IPS-18c (cell line): ENCODE measurements at regions not wholly inside any gene's neighbourhood (a gene's known extent, or its start where the extent isn't known, plus 50 kb on each side); places are given as distances from the start of the nearest gene placed in this dataset.

Source experiments
- H3K4me3 ChIP-seq: 2 replicates; pipeline ENCODE4 v1.7.0; 2013; ENCODE audit warnings: low read depth, mild to moderate bottlenecking, low read length, moderate library complexity; ENCODE audit not compliant: insufficient read depth
- H3K9me3 ChIP-seq: one replicate; pipeline ENCODE4 v1.6.1; 2013; ENCODE audit warnings: mild to moderate bottlenecking, low read length, moderate library complexity; ENCODE audit not compliant: control insufficient read depth, insufficient read depth

DNA sequence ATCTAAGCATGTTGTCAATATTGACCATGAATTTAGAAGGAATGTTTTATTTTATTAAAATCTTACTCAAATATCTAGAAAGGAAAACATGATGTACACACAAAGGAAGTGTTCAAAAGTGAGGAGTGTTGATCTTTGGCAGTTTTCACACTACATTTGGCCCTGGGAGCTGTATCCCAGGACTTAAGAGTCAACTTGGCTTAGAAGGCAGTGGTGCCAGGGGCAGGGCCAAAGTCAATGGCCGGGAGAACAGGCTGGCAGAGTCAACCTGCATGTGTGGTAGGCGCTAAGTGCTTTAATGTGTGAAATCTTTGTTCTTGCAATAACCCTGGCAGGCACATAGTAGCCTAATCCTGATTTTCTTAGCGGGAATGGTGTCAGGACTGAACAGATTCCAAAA, 228.4 kb downstream of the TENT4A start:
- H3K4me3 ChIP-seq: no peak overlapping the region
- no peaks in the 10 kb centered on the region for H3K9me3 ChIP-seq

DNA sequence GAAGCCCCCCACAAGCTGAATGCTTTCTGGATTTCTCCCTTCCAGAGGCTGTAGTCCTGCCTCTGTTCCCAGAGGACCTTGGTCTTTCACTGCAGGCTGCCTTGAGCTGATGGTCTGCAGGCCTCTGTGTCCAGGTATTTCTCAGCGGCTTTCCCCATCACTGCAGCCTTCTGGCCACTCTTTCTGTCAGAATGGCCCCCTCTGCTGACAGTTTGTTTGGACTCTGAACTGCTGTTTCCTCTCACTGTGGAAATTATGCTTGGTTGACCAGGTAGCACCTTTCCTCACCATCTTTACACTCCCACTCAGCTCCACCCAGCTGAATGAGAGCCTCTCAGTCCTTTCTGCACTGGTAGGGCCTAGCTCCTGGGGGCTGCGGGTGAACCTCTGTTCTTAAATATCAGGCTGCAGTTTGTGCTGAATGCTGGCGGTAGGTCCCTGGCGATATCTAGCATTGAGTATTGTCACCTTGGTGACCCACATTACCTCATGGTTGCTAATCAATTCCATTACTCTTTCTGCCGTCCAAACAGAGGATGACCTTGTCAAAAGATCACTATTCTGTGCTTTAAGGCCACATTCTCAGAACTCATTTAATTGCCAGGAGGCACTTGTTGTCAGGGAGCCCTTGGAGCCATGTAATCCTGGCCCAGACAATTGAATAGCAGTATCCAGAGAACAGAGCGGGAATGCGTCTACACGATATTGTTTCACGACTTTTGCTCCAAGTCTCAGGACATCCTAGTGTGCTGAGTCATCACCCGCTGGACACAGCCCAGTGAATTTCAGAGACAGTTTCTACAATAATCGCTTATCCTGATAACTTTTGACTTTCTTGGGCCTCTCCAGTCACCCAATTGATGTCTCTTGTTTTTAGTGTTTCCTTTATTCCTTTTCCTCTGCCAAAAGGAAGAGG, 230.2 kb downstream of the TENT4A start:
- H3K9me3 ChIP-seq: no peaks in the 10 kb centered on the region
- H3K4me3 ChIP-seq: no peak overlapping the region

DNA sequence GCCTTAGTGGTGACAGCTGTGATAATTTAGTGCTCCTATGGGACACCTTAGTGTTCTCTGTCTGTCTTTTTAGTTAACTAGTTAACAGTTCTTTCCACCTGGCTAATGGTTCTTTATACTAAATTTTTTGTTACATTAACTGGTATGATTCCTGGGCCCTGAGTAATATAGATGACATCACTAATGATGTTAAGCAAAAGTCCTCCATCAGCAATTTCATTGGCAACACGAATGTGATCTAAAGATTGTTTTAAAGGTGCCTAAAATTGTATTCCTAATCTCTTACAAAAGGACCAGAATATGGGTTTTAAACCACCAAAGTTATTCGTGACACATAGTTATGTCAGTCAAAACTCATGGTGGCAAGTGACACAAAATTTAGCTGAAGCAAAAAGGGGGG, 235.3 kb downstream of the TENT4A start:
- Histone ChIP-seq H3K4me3 (no peak overlapping the region), H3K9me3 (no peaks in the 10 kb centered on the region)

DNA sequence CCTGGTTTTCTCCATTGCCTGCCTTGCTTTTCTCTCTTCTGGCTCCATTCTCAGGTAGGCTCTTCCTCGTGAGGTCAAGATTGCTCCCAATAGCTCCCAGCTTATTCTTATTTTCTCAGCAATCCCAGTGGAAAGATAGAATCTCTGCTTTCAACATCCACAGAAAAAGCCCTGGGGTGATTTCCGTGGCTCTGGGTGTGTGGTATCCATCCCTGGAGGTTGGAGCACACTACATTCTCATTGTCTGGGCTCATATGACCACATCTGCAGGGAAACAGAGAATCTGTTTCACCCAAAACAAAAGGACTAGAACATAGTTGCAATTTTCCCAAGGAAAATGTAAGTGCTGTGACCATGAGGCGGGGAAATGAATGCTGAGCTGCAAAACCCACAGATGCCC, 236.0 kb downstream of the TENT4A start:
- H3K4me3 ChIP-seq: no peak overlapping the region
- H3K9me3 ChIP-seq: no peaks in the 10 kb centered on the region

DNA sequence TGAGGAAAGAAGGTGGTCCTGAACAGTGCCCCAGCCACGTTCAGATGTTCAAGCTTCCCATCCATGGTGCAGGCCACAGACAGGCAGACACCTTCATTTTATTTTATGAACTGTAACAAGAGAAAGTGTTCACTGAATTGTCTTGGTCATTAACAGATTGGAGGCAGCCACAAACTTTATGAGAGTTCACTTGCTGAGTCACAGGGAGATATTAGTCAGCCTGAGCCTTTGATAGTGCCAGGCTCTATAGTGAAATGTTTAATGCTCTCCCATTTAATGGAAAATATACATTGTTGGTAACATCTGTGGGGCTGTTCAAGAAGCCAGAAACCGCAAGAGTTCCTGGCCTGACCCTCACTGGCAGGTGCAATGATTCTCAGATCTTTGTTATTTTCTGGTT, 237.0 kb downstream of the TENT4A start:
- Histone ChIP-seq H3K9me3 (no peaks in the 10 kb centered on the region), H3K4me3 (no peak overlapping the region)

DNA sequence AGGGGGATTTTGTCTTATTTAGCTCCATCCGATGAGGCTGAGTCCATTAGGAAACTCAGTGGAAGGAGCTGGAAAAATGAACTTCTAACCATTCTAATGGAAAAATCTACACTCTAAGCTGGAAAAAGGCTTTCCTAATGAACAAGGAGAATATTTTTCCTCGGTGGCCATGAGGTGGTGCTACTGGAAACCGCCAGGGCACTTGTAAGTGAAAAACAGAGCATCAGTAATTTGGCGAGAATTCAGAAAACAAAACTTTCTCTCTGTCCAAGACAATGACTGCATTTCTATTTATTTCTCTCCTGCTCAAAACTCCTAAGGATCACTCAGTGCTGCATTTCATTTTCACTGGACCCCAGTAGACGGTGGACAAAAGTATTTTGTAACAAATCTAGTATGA, 237.6 kb downstream of the TENT4A start:
- no peak overlapping the region for H3K4me3 ChIP-seq
- no peaks in the 10 kb centered on the region for H3K9me3 ChIP-seq

DNA sequence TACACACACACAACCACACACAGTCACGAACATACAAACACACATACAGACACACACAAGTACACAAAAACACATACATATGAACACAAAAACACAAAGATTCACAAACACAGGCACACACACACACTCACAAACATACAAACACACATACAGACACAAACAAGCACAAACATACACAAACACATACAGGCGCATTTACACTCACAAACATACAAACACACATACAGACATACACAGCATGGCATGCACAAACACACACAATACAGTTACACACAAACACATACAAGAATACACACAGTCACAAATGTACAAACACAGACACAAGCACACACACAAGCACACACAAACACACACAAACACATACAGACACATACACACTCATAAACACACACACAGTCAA, 247.9 kb downstream of the TENT4A start:
- no peak overlapping the region for H3K4me3 ChIP-seq

DNA sequence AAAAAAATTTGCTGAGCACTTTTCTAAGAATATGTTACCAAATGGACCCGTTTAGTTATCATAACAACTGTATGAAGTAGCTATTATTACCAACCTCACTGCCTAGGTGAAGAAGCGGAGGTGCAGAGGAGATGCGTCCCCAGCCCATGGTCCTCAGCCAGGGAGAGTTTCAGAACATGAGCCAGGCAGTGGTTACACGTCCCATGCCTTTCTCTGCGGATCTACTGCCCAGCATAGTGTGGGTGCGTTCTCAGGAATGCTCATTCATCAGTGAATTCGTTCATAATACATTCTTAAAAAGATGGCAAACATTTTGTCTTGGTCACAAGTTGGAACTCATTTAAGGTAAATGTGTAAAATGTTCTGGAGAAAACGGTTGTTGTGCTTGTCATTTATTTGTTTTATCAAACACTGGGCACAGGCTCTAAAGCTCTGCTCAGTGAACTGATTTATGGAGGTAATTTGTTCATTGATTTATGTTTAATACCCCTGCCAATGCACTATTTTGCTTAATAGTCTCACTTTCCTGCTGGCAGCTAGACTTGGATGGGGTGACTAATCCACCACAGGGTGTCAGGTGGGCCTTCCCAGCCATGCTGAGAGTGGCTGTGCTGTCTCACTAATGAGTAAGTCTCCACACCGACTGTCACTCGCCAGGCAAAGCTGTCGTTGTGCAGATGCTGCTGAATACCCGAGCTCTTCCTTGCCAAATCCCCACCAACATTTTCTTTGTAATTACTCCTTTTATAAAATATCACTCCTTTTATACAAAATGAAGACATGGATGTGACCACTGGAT, 248.8 kb downstream of the TENT4A start:
- Histone ChIP-seq H3K4me3 (no peak overlapping the region), H3K9me3 (no peaks in the 10 kb centered on the region)

More for the DNA sequence above, 247.9 kb downstream of the TENT4A start:
- H3K9me3 ChIP-seq: no peaks in the 10 kb centered on the region

DNA sequence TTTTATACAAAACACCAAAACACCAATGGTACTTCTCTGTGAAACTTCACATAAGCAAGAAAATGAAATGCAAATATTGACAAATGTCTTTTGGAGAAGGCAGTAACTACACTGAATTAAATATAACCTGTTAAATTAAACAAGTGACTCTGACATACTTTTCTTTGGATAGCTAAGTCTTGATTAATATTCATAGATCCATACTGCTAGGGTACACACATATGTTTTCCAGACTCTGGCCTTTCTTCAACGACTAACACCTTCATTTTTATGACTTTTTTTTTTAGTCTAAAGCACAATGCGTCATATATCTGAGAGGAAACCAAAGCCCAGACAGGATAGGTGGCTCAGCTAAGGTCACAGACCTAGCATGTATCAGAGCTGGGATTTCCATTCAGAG, 263.7 kb downstream of the TENT4A start:
- no peak overlapping the region for H3K4me3 ChIP-seq
- peaks cover 2% of the 10 kb centered on the region for H3K9me3 ChIP-seq

DNA sequence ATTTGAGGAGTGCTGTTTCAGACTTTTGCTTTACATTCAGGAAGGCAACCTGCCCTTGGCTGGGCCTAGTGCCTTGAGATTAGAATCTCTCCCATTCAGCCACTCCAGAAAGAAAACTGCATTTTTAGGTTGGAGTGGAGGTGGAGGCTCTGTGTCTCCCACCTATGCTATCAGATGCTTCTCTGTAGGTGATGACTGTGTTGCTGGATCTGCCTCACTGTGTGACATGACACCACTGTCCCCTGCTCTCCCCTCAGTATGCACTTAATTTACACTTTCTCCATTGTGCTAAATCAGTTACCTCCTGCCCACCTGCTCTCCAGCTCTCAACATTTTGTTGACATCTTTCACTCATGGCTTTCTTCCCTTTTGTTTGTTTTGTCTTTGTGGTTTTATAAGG, 265.8 kb downstream of the TENT4A start:
- Histone ChIP-seq H3K9me3 (peaks cover 6% of the 10 kb centered on the region), H3K4me3 (no peak overlapping the region)

DNA sequence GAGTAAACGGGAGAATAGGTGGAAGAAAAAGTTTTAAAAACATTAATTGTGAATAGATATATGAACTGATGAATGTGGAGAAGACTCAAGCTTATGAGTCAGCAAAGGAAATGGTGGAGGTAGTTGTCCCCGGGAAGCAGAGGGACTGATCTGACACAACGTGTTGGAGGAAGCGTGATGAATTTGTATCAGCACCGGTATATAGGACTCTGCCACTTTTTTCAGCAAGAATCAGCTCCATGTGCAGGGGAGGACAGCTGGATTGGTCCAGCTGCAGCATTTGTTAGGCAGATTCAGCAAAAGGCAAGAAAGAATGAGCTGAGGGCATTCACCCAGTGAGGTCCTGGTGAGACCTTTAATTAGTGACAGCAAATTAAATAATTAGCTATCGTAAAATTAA, 276.0 kb downstream of the TENT4A start:
- H3K9me3 ChIP-seq: no peaks in the 10 kb centered on the region
- no peak overlapping the region for H3K4me3 ChIP-seq

DNA sequence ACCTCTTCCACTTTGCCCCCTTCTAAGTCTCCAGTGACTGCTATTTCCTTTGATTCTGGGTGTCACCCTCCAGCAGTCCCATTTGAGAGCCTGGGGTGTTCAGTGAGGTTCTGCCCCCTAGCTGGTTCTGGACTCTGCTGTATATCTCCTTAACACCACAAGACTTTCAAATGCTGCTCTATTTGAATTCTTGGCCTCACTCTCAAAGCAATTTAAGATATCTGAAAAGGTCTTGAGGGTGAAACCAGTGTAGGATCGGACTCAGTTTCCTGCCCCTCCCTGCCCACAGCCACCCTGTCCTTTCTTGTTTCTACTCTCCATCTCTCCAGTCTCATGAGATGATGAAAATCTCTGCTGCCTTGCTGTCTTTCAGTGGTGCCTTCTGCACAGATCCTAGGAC, 280.9 kb downstream of the TENT4A start:
- H3K4me3 ChIP-seq: no peak overlapping the region
- no peaks in the 10 kb centered on the region for H3K9me3 ChIP-seq

DNA sequence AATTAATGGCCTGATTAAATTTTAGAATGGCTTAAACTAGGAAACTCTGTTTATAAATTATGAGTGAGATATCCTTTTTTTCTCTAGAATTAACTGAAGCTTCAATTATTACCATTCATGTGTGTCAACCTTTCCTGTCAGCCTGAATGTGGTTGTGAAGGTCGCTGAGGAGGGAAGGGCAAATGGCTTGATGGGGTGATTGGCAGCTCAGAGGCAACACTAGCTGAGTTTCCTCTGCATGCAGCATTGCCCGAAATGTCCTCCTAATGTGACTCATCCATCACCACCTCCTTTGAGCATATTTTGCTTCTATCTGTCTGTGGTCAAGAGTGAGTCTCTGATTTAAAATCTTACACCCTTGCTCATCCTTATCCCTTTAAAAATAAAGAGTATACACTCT, 281.9 kb downstream of the TENT4A start:
- Histone ChIP-seq H3K4me3 (no peak overlapping the region), H3K9me3 (no peaks in the 10 kb centered on the region)

DNA sequence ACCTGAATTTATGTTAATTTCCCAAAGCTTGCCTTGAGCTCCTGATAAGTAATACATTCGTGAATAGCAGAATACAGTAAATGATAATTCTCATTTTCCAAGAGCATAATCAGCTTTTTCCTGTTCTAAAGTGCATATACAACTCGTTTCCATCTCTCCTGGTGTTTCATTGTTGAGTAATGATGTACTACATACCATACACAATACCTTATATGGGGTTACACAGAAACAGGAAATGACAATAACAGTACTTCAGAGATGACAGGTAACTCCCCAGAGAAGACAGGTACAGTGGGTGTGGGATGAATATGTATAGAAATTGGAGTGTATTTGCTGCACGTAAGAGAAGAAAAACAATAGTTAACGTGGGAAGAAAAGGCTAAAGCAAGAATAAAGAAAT, 287.1 kb downstream of the TENT4A start:
- no peak overlapping the region for H3K4me3 ChIP-seq
- H3K9me3 ChIP-seq: no peaks in the 10 kb centered on the region

DNA sequence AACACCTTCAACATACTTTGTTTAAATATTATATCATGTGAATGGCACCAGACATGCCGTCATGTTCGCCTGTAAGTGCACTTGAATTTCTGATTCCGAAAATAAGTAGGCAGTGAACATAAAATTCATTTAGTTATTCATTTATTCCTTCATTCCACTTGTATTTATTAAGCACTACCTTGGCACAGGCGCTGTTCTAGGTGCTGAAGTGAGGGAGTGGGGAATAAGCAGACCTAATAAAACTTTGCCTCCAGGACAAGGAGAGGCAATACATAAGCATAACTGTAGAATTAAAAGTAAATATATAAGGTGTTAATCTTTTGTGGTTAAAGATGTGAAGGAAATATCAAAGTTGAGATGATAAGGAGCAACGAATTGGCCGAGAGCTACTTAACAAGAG, 297.4 kb downstream of the TENT4A start:
- no peaks in the 10 kb centered on the region for H3K9me3 ChIP-seq
- no peak overlapping the region for H3K4me3 ChIP-seq

DNA sequence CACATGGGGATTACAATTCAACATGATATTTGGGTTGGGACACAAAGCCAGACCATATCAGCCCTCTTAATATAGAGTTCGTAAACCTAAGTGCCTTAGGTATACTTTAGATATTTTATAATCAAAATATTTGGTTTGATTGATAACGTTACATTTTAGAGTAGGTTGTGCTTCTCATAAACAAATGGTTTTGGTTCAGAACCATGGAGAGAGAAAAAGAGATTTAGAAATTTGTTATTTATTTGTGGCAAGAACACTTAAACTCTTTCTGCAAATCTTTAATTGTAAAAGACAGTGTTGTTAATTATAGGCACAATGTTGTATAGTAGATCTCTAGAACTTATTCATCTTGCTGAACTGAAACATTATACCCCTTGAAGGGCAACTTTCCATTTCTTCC, 298.8 kb downstream of the TENT4A start:
- no peak overlapping the region for H3K4me3 ChIP-seq
- no peaks in the 10 kb centered on the region for H3K9me3 ChIP-seq

DNA sequence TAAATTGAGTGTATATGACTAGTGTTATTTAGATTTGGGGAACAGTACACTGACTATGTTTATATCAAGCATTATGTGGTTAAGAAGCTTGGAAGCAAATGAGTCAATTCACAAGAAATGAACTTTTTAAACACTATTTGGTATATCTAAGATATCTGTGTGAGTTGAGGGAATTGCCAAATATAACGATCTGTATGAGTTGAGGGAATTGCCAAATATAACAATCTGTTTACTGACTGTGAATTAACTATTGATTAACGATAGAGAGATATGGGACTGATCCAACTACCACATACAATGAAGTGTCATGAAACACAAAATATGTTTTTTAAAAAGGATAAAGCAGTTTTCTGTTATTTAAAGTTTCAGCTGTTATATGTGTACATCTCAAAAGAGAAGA, 301.4 kb downstream of the TENT4A start:
- H3K9me3 ChIP-seq: no peaks in the 10 kb centered on the region
- H3K4me3 ChIP-seq: no peak overlapping the region

DNA sequence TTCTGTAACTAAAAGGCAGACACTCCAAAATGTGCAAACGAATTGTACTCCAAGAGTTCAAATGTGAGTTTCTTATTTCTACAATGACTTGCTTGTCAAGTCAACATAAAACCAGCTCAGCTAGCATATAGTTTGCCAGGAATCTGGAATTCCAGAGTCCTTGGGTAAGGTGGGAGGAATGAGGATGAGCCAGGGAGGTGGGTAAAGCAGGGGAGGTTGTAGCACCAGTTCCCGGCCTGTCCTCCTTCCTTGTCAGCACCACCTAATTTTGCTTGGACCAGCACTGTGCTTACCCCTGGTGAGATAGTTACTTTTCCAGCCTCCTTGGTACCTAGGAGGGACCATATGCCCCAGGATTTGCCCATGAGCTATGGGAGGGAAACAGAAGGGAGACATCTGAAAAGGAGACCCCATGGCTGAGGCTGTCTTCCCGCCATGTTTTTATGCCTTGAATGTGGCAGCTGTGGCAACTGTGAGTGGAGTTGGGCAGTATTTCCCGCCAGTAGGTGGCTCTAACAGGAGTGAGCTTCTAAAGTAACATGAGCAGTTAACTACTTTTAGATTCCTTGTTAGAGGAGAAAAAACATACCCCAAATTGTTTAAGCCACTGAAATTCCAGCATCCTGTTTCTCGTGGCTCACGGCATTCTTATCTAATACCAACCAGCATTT, 302.5 kb downstream of the TENT4A start:
- Histone ChIP-seq H3K4me3 (no peak overlapping the region), H3K9me3 (no peaks in the 10 kb centered on the region)
